NB4 (cell line): ENCODE measurements at regions not wholly inside any gene's neighbourhood (a gene's known extent, or its start where the extent isn't known, plus 50 kb on each side); places are given as distances from the start of the nearest gene placed in this dataset.

Experiments used
- DNase-seq: peaks from one replicate; pipeline ENCODE4 v3.0.0; 2010; ENCODE audit warnings: low read depth
- H3K4me3 ChIP-seq: one replicate; pipeline ENCODE4 v1.5.1; 2011; ENCODE audit warnings: mild to moderate bottlenecking, low read depth, low read length, moderate library complexity
- MYC ChIP-seq: IDR thresholded peaks from 2 replicates; pipeline ENCODE4 v1.6.1; 2011; ENCODE audit warnings: low read depth, low read length
- POLR2A ChIP-seq: IDR thresholded peaks from 2 replicates; pipeline ENCODE4 v1.6.1; 2011; ENCODE audit warnings: mild to moderate bottlenecking; ENCODE audit not compliant: insufficient read length; ENCODE audit errors: extremely low read depth
- TF ChIP-seq, protein P1 (sequence below): IDR thresholded peaks from 2 replicates; pipeline ENCODE4 v1.6.1; 2011; ENCODE audit warnings: low read depth, low read length
- TF ChIP-seq, protein P2 (sequence below): IDR thresholded peaks from one replicate; pipeline ENCODE4 v1.5.1; 2012; ENCODE audit warnings: low read depth, low read length

DNA sequence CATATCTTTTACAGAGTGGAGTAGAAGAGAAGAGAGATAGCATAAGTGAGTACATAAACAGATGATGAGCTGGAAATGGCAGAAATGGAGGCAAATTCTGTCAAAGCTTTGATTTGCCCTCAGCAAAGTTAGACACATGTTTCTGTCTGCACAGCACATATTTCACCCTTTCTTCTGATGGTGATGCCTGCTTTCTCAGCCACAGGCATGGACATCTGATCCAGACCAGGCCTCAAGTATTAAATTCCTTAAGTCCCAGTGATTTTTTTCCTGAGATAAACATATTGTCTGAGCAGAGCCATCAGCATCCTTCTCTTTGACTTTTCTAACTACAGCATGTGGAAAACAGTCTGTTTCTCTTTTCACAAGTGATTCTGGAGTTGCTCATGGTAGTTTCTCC, 409.8 kb downstream of the MAN2A1 start:
- no peak overlapping the region for H3K4me3 ChIP-seq
- DNase-seq: no peak

DNA sequence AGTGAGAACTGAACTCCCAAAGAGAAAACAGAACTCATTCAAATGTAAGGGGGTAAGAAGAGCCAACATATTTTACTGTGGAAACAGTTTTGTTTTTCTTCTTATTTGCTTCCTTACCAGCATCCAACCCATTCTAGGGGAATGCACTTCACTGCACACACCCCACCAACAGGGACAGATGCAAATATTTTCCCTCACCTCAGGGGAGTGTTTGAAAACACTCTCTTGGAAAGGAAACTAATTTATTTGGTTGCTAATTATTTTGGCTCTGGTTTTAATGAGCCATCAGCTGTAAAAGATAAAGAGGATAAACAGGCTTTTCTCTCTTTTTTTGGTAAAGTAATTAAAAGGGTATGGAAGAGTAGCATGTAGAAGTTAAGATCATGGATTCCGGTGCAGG, 413.4 kb downstream of the MAN2A1 start:
- no peak for DNase-seq
- TF ChIP-seq, protein P1, sequence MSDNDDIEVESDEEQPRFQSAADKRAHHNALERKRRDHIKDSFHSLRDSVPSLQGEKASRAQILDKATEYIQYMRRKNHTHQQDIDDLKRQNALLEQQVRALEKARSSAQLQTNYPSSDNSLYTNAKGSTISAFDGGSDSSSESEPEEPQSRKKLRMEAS: no peak
- TF ChIP-seq POLR2A (no peak), MYC (no peak)
- TF ChIP-seq, protein P2, sequence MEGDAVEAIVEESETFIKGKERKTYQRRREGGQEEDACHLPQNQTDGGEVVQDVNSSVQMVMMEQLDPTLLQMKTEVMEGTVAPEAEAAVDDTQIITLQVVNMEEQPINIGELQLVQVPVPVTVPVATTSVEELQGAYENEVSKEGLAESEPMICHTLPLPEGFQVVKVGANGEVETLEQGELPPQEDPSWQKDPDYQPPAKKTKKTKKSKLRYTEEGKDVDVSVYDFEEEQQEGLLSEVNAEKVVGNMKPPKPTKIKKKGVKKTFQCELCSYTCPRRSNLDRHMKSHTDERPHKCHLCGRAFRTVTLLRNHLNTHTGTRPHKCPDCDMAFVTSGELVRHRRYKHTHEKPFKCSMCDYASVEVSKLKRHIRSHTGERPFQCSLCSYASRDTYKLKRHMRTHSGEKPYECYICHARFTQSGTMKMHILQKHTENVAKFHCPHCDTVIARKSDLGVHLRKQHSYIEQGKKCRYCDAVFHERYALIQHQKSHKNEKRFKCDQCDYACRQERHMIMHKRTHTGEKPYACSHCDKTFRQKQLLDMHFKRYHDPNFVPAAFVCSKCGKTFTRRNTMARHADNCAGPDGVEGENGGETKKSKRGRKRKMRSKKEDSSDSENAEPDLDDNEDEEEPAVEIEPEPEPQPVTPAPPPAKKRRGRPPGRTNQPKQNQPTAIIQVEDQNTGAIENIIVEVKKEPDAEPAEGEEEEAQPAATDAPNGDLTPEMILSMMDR: no peak
- no peak overlapping the region for H3K4me3 ChIP-seq

More for the DNA sequence above, 409.8 kb downstream of the MAN2A1 start:
- TF ChIP-seq, protein P1: no peak
- TF ChIP-seq POLR2A: no peak
- TF ChIP-seq, protein P2: no peak
- no peak for TF ChIP-seq MYC

DNA sequence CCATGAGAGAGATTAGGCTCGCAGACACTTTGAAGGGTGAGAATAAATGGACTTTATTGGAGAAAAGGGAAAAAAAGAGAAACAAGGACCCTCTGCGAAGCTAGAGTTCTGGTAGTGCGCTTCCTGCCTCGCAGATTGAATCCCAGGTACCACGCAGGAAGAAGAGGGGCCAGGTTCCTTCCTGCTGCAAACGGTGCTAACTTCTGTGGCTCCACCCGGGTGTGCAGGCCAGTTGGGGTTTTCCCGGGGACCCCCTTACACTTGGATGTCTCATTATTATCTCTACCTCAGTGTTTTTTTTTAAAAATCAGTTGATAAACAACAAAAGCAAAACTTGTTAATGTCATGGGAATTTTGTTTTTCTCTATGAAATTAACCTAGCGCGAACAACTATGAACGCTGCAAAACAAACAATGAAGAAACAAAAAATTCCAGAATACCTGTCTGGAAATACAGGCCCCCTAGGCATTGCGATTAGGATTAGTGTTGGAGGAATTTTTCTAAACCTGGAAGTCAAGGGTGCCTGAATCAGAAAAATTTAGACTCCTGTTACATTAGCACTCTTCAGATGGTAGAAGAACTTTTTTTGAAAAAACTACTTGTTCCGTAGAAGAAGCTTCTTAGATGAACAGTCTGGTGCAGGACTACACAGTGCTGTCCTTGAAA, 414.5 kb downstream of the MAN2A1 start:
- no peak overlapping the region for H3K4me3 ChIP-seq
- TF ChIP-seq MYC (no peak), POLR2A (no peak)
- TF ChIP-seq, protein P2: no peak
- TF ChIP-seq, protein P1: no peak
- DNase-seq: no peak

DNA sequence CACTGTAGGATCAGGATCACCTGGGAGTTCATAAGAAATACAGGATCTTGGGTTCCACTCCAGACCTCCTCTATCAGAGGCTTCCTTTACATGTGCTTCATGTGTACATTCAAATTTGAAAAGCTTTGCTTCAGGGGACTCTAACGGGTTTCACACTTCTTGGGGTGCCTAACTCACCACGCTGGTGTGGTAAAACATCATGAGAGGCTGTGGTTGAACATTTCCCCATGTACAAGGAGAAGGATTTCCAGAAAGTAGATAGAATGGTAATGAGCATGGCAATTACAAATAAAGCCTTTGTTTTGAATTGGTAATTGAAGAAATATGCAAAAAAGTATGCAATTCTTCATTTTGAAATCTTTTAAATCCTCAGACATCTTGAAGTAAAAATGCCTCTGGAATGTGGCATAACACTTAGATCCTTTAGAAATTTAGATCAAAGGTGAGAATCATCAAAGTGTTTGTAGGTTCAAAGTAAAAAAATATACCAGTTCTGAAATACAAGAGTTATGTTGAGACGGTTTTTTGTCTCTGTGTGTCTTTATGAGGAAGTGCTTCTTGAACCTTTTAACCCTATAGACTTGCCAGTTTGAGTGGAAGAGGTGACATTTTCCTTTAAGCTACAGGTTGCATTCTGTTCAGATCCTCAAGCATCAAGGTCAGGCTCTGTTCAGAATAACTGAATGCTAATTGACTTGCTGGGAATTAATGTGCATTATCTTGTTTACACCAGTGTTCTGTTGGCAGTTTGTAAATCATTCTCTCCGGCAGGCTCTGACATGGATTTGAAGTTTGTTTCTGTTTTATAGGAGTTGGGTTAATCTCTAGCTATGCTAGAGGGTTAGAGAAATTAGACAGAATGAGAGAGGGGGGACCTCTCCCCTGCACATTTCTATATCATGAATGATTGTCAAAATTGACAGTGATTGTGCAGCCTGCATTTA, 415.3 kb downstream of the MAN2A1 start:
- TF ChIP-seq, protein P1: no peak
- no peak for TF ChIP-seq MYC
- TF ChIP-seq, protein P2: no peak
- TF ChIP-seq POLR2A: no peak
- no peak for DNase-seq

DNA sequence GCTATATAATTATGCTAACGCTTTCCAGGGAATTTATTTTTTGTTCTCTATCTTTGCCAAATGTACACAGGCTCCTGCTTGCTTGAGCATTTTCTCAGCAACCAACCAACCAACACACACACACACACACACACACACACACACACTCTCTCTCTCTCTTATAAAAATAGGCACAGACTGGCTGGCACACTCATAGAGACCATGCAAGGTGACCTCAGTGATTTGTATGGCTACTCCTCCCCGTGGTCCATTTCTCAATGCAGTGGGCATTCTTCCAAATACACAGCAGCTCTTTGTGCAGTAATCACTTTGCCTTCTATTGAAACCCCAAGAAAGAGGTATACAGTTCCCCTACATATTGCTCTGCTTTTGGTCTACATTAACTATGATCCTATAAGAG, 416.0 kb downstream of the MAN2A1 start:
- no peak for DNase-seq
- TF ChIP-seq MYC: no peak
- TF ChIP-seq, protein P1: no peak
- no peak overlapping the region for H3K4me3 ChIP-seq

More for the DNA sequence above, 415.3 kb downstream of the MAN2A1 start:
- no peak overlapping the region for H3K4me3 ChIP-seq

DNA sequence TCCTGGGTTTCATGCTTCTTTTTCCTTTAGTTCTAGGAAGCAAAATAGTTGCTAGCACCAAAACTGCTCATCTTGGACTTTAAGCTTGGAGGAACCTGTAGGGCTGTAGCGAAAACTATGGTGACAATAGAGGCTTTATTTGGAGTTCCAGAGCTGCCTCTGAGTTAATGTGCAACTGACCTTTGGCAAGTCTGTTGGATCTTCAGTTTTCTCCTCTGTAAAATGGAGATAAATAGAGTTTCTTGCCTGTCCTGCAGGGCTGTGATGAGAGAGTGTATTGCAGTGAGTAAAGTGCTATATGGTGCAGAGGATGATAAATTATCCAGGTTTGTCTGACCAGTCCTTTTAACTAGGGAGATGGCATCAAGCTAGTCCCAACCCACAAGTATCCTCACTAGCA, 417.0 kb downstream of the MAN2A1 start:
- TF ChIP-seq POLR2A: no peak
- no peak for TF ChIP-seq MYC
- DNase-seq: no peak
- H3K4me3 ChIP-seq: no peak overlapping the region
